ENCODE measurements at regions not wholly inside any gene's neighbourhood (a gene's known extent, or its start where the extent isn't known, plus 50 kb on each side); places are given as distances from the start of the nearest gene placed in this dataset.

DNA sequence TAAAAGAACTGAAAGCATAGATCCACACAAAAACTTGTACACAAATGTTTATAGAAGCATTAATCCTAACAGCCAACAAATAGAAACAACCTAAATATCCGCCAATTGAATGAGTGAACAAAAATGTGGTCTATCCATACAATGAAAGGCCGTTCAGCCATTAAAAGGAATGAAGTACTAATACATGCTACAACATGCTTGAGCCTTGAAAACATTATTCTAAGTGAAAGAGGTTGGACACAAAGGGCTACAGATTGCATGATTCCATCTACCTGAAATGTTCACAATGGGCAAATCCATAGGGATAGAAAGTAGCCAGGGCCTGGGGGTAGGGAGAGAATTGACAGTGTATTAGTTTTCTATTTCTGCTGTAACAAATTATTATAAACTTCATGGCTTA, 169.2 kb downstream of the SPCS3 start:
- Histone ChIP-seq H3K4me1 (ENCODE audit: insufficient read depth, low read length) (no peaks in the 10 kb centered on the region), H3K4me3 (replicated peaks in 1 of 3; ENCODE audit: insufficient read depth in 1 of 3, low read depth in 2 of 3, low read length in 3 of 3) (no peak overlapping the region), H3K4me2 (ENCODE audit: low read depth, low read length) (no peak overlapping the region), H3K27ac (ENCODE audit: extremely low read length, insufficient read depth, low read length) (no peak overlapping the region), H3K36me3 (replicated peaks in 1 of 2; ENCODE audit: control insufficient read depth in 1 of 2, insufficient read depth in 2 of 2, low read length in 2 of 2) (no peaks in the 10 kb centered on the region), H3K9me3 (ENCODE audit: low read length) (no peaks in the 10 kb centered on the region), H3K27me3 (ENCODE audit: control insufficient read depth in 1 of 2, insufficient read depth in 2 of 2, low read length in 2 of 2) (no peaks in the 10 kb centered on the region), H2AFZ (ENCODE audit: low read length) (no peak overlapping the region), H4K20me1 (ENCODE audit: insufficient read depth, low read length) (no peaks in the 10 kb centered on the region), H3K79me2 (ENCODE audit: insufficient read depth, low read length) (no peaks in the 10 kb centered on the region), H3K9ac (ENCODE audit: insufficient read depth, low read depth, low read length) (no peak overlapping the region)
- POLR2A ChIA-PET = no interaction called here
- no peak for ATAC-seq
- no peak for DNase-seq (ENCODE audit: low spot score)
- BruUV-seq (replicated peaks) = no TSS peak
- no peak for FAIRE-seq
- WGBS (ENCODE audit: low lambda C conversion rate) = 2% methylated on average over 2 of the region's 2 CpGs
- CTCF ChIA-PET (ENCODE audit: low intra/inter-chr PET ratio, low total read pairs) = no interaction called here
- intact Hi-C loops (cut with micrococcal nuclease; ENCODE audit: unreplicated experiment) = no loop called here
- in situ Hi-C loops (cut with HindIII; ENCODE audit: extremely low pct_ligation_motif_present, low pct_unique_long_range_greater_than_20kb) = no loop called here
- TF ChIP-seq ELF3 (CRISPR knock-in tag; IDR thresholded peaks at IDR 0.05) = no peak
- no peak for TF ChIP-seq SMYD3 (CRISPR knock-in tag; IDR thresholded peaks at IDR 0.05)
- TF ChIP-seq ZFP36L1 (CRISPR knock-in tag; IDR thresholded peaks at IDR 0.05) = no peak
- TF ChIP-seq GABPB1 (CRISPR knock-in tag; IDR thresholded peaks at IDR 0.05) = no peak
- TF ChIP-seq SRSF1 (optimal IDR thresholded peaks at IDR 0.05; ENCODE audit: low read depth, low read length) = no peak
- no peak for TF ChIP-seq ZNF878 (CRISPR knock-in tag; IDR thresholded peaks at IDR 0.05)
- TF ChIP-seq SALL2 (CRISPR knock-in tag; IDR thresholded peaks at IDR 0.05) = no peak

DNA sequence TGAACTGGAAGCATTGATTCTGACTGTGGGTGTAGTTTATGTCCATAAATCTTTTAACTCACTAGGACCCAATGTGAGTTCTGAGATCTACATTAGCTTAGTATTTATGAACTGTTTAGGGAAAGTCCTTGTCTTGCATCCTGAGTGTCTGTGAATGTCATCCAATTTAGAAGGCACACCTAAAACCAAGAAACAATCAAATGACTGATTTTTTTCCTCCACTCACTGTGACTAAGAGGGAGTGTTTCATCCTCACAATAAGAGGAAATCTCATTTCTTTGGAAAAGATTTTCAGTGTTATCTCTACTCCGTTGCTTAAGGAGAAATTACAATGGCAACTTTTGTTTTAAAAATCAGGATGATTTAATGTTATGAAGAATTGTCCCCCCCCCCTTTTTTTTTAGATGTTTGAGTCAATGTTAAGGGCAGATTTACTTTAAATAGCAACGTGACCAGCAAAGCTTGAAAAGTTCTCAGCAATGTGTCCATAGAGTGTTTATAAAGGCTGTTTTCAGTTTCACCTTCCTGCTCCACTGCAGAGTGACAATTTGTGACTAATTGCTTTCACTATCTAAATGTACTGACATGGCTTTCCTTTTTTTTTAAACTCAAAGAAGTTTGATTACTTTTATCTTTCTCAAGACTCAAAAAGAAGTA, 173.0 kb downstream of the SPCS3 start:
- H3K79me2 ChIP-seq (ENCODE audit: insufficient read depth, low read length) = no peaks in the 10 kb centered on the region
- 0% methylated on average over 2 of the region's 2 CpGs for WGBS (ENCODE audit: low lambda C conversion rate)
- H2AFZ ChIP-seq (ENCODE audit: low read length) = no peak overlapping the region
- CTCF ChIA-PET (ENCODE audit: low intra/inter-chr PET ratio, low total read pairs) = no interaction called here
- no TSS peak for BruUV-seq (replicated peaks)
- DNase-seq (ENCODE audit: low spot score) (no peak), ATAC-seq (no peak), FAIRE-seq (no peak)
- no peaks in the 10 kb centered on the region for H4K20me1 ChIP-seq (ENCODE audit: insufficient read depth, low read length)
- H3K9me3 ChIP-seq (ENCODE audit: low read length) = no peaks in the 10 kb centered on the region
- H3K4me2 ChIP-seq (ENCODE audit: low read depth, low read length) = no peak overlapping the region
- H3K27me3 ChIP-seq (ENCODE audit: control insufficient read depth in 1 of 2, insufficient read depth in 2 of 2, low read length in 2 of 2) = no peaks in the 10 kb centered on the region
- H3K36me3 ChIP-seq (replicated peaks in 1 of 2; ENCODE audit: control insufficient read depth in 1 of 2, insufficient read depth in 2 of 2, low read length in 2 of 2) = no peaks in the 10 kb centered on the region
- POLR2A ChIA-PET = no interaction called here
- intact Hi-C loops (cut with micrococcal nuclease; ENCODE audit: unreplicated experiment) (no loop called here), in situ Hi-C loops (cut with HindIII; ENCODE audit: extremely low pct_ligation_motif_present, low pct_unique_long_range_greater_than_20kb) (no loop called here)
- H3K4me1 ChIP-seq (ENCODE audit: insufficient read depth, low read length) = no peaks in the 10 kb centered on the region
- H3K9ac ChIP-seq (ENCODE audit: insufficient read depth, low read depth, low read length) = no peak overlapping the region
- no peak overlapping the region for H3K4me3 ChIP-seq (replicated peaks in 1 of 3; ENCODE audit: insufficient read depth in 1 of 3, low read depth in 2 of 3, low read length in 3 of 3)
- no peak overlapping the region for H3K27ac ChIP-seq (ENCODE audit: extremely low read length, insufficient read depth, low read length)
- TF ChIP-seq CREB1 (IDR thresholded peaks at IDR 0.05) = no peak
- TF ChIP-seq CREB1 (CRISPR knock-in tag; IDR thresholded peaks at IDR 0.05) = no peak
- no peak for TF ChIP-seq ZNF557 (CRISPR knock-in tag; IDR thresholded peaks at IDR 0.05)
- no peak for TF ChIP-seq RBM22 (optimal IDR thresholded peaks at IDR 0.05; ENCODE audit: low read length)
- TF ChIP-seq, protein P1, sequence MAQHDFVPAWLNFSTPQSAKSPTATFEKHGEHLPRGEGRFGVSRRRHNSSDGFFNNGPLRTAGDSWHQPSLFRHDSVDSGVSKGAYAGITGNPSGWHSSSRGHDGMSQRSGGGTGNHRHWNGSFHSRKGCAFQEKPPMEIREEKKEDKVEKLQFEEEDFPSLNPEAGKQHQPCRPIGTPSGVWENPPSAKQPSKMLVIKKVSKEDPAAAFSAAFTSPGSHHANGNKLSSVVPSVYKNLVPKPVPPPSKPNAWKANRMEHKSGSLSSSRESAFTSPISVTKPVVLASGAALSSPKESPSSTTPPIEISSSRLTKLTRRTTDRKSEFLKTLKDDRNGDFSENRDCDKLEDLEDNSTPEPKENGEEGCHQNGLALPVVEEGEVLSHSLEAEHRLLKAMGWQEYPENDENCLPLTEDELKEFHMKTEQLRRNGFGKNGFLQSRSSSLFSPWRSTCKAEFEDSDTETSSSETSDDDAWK (CRISPR knock-in tag; IDR thresholded peaks at IDR 0.05) = no peak
- no peak for TF ChIP-seq GLI4 (CRISPR knock-in tag; IDR thresholded peaks at IDR 0.05; ENCODE audit: borderline replicate concordance)
- TF ChIP-seq, protein P2, sequence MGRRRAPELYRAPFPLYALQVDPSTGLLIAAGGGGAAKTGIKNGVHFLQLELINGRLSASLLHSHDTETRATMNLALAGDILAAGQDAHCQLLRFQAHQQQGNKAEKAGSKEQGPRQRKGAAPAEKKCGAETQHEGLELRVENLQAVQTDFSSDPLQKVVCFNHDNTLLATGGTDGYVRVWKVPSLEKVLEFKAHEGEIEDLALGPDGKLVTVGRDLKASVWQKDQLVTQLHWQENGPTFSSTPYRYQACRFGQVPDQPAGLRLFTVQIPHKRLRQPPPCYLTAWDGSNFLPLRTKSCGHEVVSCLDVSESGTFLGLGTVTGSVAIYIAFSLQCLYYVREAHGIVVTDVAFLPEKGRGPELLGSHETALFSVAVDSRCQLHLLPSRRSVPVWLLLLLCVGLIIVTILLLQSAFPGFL (CRISPR knock-in tag; IDR thresholded peaks at IDR 0.05) = no peak
- no peak for TF ChIP-seq MXD4 (CRISPR knock-in tag; IDR thresholded peaks at IDR 0.05)
- TF ChIP-seq SATB2 (CRISPR knock-in tag; IDR thresholded peaks at IDR 0.05) = no peak
- TF ChIP-seq, protein P3, sequence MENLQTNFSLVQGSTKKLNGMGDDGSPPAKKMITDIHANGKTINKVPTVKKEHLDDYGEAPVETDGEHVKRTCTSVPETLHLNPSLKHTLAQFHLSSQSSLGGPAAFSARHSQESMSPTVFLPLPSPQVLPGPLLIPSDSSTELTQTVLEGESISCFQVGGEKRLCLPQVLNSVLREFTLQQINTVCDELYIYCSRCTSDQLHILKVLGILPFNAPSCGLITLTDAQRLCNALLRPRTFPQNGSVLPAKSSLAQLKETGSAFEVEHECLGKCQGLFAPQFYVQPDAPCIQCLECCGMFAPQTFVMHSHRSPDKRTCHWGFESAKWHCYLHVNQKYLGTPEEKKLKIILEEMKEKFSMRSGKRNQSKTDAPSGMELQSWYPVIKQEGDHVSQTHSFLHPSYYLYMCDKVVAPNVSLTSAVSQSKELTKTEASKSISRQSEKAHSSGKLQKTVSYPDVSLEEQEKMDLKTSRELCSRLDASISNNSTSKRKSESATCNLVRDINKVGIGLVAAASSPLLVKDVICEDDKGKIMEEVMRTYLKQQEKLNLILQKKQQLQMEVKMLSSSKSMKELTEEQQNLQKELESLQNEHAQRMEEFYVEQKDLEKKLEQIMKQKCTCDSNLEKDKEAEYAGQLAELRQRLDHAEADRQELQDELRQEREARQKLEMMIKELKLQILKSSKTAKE (CRISPR knock-in tag; IDR thresholded peaks at IDR 0.05; ENCODE audit: borderline replicate concordance) = no peak
